ENCODE measurements at regions not wholly inside any gene's neighbourhood (a gene's known extent, or its start where the extent isn't known, plus 50 kb on each side); places are given as distances from the start of the nearest gene placed in this dataset.

DNA sequence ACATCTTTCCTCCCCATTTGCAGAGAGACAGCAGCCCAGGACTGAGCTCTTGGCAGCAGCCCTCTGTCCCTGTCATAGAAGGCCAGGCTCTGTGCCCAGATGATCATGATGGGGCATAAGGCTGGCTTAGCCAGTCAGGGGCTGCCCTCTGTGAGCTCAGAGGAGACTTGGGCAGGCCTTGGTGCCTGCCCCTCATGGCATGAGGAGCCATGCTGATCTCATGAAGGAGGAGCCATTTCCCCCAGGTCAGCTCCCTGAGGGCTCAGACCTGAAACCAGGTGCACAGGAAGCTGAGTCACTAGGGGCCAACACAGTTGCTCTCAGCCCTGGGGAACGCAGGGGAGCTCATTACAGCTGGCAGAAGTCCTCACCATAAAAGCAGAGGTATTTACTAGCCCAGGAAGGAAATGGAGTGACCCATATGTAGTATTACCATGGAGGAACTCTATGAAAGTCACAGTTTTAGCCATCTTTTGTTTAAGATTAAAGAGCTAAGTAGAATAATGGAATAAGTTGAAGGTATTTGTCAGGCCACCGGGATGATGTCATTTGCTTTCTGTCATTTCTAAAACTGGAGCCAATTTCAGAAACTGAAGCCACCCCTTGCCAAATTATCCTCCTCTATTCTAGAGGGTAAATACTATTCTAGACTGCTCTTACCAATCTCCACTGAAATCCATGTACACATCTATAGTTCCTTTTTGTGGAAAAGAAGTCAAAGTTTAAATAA, 362.4 kb upstream of the ZNF32 start:
- Histone ChIP-seq H3K27ac (no peak overlapping the region), H3K9me3 (no peaks in the 10 kb centered on the region), H3K36me3 (no peaks in the 10 kb centered on the region), H3K4me3 (no peak overlapping the region), H3K27me3 (no peaks in the 10 kb centered on the region), H3K4me1 (peaks cover 3 to 14% (median 4%) of the 10 kb centered on the region in 3 donors)
- WGBS, 2 donors: 47 to 57% methylated on average over 1 of the region's 2 CpGs
- TF ChIP-seq POLR2A (IDR thresholded peaks at IDR 0.05): no peak
- TF ChIP-seq, protein P1, sequence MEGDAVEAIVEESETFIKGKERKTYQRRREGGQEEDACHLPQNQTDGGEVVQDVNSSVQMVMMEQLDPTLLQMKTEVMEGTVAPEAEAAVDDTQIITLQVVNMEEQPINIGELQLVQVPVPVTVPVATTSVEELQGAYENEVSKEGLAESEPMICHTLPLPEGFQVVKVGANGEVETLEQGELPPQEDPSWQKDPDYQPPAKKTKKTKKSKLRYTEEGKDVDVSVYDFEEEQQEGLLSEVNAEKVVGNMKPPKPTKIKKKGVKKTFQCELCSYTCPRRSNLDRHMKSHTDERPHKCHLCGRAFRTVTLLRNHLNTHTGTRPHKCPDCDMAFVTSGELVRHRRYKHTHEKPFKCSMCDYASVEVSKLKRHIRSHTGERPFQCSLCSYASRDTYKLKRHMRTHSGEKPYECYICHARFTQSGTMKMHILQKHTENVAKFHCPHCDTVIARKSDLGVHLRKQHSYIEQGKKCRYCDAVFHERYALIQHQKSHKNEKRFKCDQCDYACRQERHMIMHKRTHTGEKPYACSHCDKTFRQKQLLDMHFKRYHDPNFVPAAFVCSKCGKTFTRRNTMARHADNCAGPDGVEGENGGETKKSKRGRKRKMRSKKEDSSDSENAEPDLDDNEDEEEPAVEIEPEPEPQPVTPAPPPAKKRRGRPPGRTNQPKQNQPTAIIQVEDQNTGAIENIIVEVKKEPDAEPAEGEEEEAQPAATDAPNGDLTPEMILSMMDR (IDR thresholded peaks at IDR 0.05): no peak
- intact Hi-C loops (cut with DNase I): no loop called here
- no peak for DNase-seq

DNA sequence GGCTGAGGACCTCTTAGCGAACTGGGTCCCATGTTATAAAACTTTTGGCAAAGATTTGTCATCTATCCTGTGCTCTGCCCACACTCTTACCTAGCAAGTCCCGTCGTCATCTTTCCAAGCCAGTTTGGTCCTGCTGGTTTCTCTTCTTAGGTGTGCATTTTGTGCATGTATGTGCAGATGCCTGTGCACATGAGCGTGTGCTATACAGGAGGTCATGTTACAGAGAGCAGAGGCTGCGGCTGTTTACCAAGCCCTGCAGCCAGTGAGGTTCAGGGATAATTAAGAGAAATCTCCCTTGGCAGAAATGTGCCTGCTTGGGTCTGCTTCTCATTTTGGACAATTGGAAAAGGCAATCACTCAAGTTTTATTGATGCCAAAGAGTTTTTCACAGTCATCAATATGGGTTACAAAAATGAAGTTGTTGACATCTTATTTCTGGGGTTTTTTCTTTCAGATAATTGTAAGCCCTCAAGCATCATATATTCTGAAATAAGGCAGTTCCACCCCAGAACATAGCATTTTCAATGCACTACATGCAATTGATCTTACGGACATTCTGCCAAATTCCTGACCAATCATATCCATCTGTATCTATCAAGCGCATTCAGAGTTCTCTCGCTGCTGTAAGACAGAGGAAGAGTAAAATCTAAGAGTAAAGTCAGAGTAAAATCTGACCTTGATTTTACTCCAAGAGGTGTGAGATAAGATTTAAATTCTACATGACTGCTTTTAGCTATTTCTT, 361.4 kb upstream of the ZNF32 start:
- H3K36me3 ChIP-seq: no peaks in the 10 kb centered on the region
- no peak for DNase-seq
- peaks cover 0 to 14% (median 4%) of the 10 kb centered on the region in 3 donors for H3K4me1 ChIP-seq
- H3K27me3 ChIP-seq: no peaks in the 10 kb centered on the region
- no peaks in the 10 kb centered on the region for H3K9me3 ChIP-seq
- WGBS, 2 donors: 60 to 79% methylated on average over 8 of the region's 8 CpGs
- H3K27ac ChIP-seq: no peak overlapping the region
- TF ChIP-seq, protein P1 (IDR thresholded peaks at IDR 0.05): no peak
- no peak for TF ChIP-seq POLR2A (IDR thresholded peaks at IDR 0.05)
- no peak overlapping the region for H3K4me3 ChIP-seq
- intact Hi-C loops (cut with DNase I): no loop called here

DNA sequence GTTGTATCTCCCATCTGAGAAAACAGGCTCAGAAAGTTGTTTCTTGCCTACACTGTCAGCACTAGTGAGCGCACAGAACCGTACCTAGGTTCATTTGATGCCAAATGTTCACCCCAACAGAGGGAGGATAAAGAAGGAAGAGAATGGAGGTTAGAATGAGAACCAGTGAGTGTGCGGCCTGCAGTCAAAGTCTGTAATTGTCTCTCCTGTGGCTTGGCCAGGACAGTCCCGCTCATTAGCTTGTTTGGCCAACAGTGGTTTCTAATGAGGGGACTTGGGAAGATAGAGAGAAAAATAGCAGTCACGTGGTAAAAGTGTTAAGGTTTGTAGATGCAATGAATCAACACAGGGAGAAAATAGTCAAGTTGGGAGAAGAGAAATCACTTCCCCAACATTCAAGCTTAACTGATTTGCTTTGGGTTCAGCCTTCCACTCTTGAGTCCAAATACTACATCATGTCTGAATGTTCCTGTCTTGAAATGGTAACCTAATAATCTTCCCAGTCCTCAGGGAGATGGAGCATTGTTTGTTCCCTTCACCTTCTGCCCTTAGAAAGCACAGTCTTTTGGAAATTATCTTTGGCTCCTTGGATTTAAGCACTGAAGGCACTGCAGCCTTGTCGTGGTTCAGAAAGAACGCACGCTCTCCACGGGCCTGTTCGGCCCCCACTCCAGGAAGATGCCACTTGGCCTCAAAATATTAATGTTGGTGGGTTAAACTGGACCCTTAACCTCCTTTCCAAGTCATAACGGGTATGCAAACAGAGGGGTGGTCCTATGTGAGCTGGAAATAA, 360.4 kb upstream of the ZNF32 start:
- no peak for DNase-seq
- intact Hi-C loops (cut with DNase I): no loop called here
- Histone ChIP-seq H3K27ac (peak overlapping the region in 2 of 4 donors; percentile 7 to 31), H3K27me3 (no peaks in the 10 kb centered on the region), H3K36me3 (no peaks in the 10 kb centered on the region), H3K9me3 (no peaks in the 10 kb centered on the region), H3K4me1 (peaks cover 0 to 14% (median 4%) of the 10 kb centered on the region in 3 donors), H3K4me3 (no peak overlapping the region)
- no peak for TF ChIP-seq POLR2A (IDR thresholded peaks at IDR 0.05)
- TF ChIP-seq, protein P1 (IDR thresholded peaks at IDR 0.05): no peak
- 68 to 88% methylated on average over 6 to 11 of the region's 11 CpGs for WGBS, 2 donors

DNA sequence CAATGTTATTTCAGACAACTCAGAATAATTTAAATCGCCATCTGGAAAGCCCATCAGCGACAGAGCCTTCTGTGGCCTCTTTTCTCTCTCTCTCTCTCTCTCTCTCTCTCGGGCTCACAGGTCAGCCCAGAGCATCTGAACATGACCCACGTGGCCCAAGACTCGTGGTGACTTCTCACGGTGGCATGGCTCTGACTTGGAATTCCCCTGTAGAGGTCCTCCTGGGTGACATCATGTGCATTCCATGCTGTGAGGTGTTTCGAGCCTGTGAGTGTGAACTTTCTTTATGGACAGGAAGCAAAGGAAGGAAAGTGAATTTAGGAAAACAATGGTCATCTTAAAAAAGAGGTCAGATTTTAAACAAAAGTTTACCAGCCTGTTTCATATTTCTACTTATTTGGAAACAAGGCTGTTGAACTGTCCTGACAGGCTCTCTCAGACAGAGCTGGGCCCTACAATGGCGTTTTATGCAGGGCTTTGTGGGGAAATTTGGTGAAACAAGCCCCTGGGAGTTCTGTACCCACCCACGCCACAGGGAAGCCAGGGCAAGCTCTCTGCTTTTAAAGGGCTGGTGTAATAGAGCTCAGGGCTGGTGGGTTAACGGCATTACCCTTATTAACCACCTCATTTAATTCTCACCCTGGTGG, 359.7 kb upstream of the ZNF32 start:
- TF ChIP-seq, protein P1 (IDR thresholded peaks at IDR 0.05): no peak
- TF ChIP-seq POLR2A (IDR thresholded peaks at IDR 0.05): no peak
- Histone ChIP-seq H3K4me3 (no peak overlapping the region), H3K27ac (peak overlapping the region in 2 of 4 donors; percentile 7 to 31), H3K27me3 (no peaks in the 10 kb centered on the region), H3K9me3 (no peaks in the 10 kb centered on the region), H3K4me1 (peaks cover 0 to 14% (median 4%) of the 10 kb centered on the region in 3 donors), H3K36me3 (no peaks in the 10 kb centered on the region)
- intact Hi-C loops (cut with DNase I): no loop called here
- no peak for DNase-seq
- 69 to 70% methylated on average over 9 of the region's 10 CpGs for WGBS, 2 donors
